Mammary epithelial cell (primary cell): ENCODE measurements at regions not wholly inside any gene's neighbourhood (a gene's known extent, or its start where the extent isn't known, plus 50 kb on each side); places are given as distances from the start of the nearest gene placed in this dataset.
A peak's percentile ranks its signal among the peaks of the same experiment; 100 is the strongest.

Experiments used
- EZH2 ChIP-seq: IDR thresholded peaks from 2 replicates; pipeline ENCODE4 v1.6.1; 2012; ENCODE audit warnings: low read length, inconsistent platforms, borderline replicate concordance
- TF ChIP-seq, protein P1 (sequence below), 2 donors: IDR thresholded peaks in 1 of 2; conservative IDR thresholded peaks in 1 of 2; 2 replicates each; pipeline ENCODE4 v1.5.1; 2011 to 2012; ENCODE audit warnings: inconsistent platforms in 2 of 2, low read length in 2 of 2, mild to moderate bottlenecking in 2 of 2, control low read depth in 1 of 2, low read depth in 1 of 2; ENCODE audit not compliant: insufficient read depth in 1 of 2; ENCODE audit errors: extremely low read depth in 1 of 2

DNA sequence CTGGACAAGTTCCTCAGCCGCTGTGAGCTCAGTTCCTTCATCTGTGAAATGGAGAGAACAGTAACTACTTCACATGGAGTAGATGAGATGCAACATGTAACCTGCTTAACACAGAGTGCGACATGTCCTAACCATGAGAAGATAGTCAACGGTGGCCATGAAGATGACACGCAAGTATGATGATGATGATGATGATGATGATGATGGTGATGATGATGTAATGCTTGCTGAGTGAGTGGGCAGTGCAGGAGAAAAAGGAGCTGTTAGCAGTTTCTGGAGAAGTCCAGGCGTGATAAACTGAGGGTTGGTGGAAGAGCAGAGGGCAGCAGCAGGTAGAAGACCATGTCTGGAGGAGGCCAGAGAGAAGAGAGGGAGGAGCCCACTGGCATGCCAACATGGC lies 90.8 kb upstream of the CD82 start:
- TF ChIP-seq, protein P1, sequence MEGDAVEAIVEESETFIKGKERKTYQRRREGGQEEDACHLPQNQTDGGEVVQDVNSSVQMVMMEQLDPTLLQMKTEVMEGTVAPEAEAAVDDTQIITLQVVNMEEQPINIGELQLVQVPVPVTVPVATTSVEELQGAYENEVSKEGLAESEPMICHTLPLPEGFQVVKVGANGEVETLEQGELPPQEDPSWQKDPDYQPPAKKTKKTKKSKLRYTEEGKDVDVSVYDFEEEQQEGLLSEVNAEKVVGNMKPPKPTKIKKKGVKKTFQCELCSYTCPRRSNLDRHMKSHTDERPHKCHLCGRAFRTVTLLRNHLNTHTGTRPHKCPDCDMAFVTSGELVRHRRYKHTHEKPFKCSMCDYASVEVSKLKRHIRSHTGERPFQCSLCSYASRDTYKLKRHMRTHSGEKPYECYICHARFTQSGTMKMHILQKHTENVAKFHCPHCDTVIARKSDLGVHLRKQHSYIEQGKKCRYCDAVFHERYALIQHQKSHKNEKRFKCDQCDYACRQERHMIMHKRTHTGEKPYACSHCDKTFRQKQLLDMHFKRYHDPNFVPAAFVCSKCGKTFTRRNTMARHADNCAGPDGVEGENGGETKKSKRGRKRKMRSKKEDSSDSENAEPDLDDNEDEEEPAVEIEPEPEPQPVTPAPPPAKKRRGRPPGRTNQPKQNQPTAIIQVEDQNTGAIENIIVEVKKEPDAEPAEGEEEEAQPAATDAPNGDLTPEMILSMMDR (conservative IDR thresholded peaks at IDR 0.05 in 1 of 2, IDR thresholded peaks at IDR 0.05 in 1 of 2; ENCODE audit: extremely low read depth in 1 of 2, insufficient read depth in 1 of 2, low read depth in 1 of 2, low read length in 2 of 2) = no peak
- peak; percentile 29 for TF ChIP-seq EZH2
